Mammary epithelial cell (primary cell): ENCODE measurements at regions not wholly inside any gene's neighbourhood (a gene's known extent, or its start where the extent isn't known, plus 50 kb on each side); places are given as distances from the start of the nearest gene placed in this dataset.

Experiments used
- CTCF ChIP-seq, 2 donors: IDR thresholded peaks in 1 of 2; conservative IDR thresholded peaks in 1 of 2; 2 replicates each; pipeline ENCODE4 v1.5.1; 2011 to 2012; ENCODE audit warnings: inconsistent platforms in 2 of 2, low read length in 2 of 2, mild to moderate bottlenecking in 2 of 2, control low read depth in 1 of 2, low read depth in 1 of 2; ENCODE audit not compliant: insufficient read depth in 1 of 2; ENCODE audit errors: extremely low read depth in 1 of 2
- EZH2 ChIP-seq: IDR thresholded peaks from 2 replicates; pipeline ENCODE4 v1.6.1; 2012; ENCODE audit warnings: low read length, inconsistent platforms, borderline replicate concordance

DNA sequence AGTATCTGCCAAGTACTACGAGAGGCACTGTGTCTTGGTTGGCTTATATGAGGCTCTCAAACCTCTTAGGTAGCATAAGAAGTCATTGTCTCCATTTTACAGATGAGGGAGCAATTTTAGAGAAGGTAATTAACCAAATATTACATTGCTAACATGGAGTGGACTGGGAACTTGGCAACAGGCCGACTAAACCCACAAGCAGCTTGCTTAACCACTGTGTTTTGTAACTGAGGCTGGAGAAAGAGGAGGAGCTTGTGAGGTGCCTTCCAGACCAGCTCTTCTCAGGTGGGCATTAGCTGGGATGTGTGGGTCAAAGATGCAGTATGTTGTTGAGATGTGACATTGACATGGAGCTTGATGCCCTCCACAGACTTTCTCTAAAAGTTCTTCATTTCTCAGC, 835.6 kb upstream of the RBFOX1 start:
- no peak for TF ChIP-seq EZH2
- TF ChIP-seq CTCF (conservative IDR thresholded peaks at IDR 0.05 in 1 of 2, IDR thresholded peaks at IDR 0.05 in 1 of 2; ENCODE audit: extremely low read depth in 1 of 2, insufficient read depth in 1 of 2, low read depth in 1 of 2, low read length in 2 of 2): no peak
